GM19372 (cell line): ENCODE measurements at regions not wholly inside any gene's neighbourhood (a gene's known extent, or its start where the extent isn't known, plus 50 kb on each side); places are given as distances from the start of the nearest gene placed in this dataset.
"Not testable (repeated sequence)": the region's sequence is repeated elsewhere in the genome, so short reads cannot be mapped to it uniquely, and the experiment has no call there.

Experiments
- ATAC-seq: cut with Tn5 transposase; IDR thresholded peaks from one replicate; pipeline ENCODE4 v1.9.1; 2021; ENCODE audit warnings: mild to moderate bottlenecking, low read depth, moderate library complexity; ENCODE audit not compliant: unreplicated experiment

GRCh38 chr10:90007226-90007625 is 305.8 kb downstream of the KIF20B start:
- no peak for ATAC-seq

GRCh38 chr10:90011281-90011680 is 309.9 kb downstream of the KIF20B start:
- ATAC-seq, result not testable (repeated sequence)

DNA sequence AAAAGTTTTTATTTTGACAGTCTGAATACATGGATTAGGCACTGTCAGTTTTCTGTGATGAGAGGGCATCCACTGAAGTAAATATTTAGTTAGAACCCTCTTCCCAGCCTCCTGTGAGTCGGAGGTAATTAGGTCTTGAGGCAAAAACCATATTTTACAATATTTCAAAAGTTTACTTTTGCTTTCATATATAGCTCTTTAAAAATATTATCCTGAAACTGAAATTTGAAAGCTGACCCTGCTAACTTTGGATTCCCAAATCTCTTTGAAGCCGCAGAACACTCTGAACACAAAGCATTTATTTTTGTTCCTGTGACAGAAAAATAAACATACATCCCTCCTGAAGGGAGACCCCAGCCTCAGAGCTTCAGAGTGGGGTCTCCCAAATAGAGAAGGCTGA is 317.4 kb downstream of the KIF20B start:
- no peak for ATAC-seq

DNA sequence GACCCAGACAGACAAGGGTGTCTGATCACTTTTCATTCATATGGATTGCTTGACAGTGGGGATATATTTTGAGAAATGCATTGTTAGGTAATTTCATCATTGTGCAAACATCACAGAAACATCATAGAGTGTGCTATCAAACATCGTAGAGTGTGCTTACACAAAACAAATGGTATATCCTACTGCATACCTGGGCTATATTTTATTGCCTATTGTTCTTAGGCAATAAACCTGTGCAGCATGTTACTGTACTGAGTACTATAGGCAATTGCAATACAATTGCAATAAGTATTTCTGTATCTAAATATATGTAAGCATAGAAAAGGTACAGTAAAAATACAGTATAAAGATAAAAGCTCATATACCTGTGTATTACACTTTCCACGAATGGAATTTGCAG is 319.1 kb downstream of the KIF20B start:
- ATAC-seq, result no peak

- ATAC-seq, result no peak
Measured at GRCh38 chr10:90023950-90024349, 322.6 kb downstream of the KIF20B start.

DNA sequence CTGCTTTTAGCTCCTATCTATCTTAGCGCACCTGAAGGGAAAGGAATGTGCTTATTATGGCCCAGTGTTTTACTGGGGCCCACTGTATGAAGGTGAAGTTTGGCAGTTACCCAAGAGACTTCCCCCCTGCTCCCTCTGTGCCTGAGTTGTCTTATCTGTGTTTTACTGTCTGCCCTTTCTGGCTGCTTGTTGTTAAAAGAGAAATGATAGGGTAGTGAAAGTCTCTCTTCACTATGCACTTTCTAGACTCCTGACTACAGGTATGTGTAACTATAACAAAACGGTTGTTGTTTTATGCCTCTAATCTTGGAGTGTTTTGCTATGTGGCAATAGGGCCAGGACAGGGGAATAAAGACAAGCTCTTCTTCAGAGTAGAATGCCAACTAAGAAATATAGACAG is 326.9 kb downstream of the KIF20B start:
- no peak for ATAC-seq

GRCh38 chr10:90031776-90032175 is 330.4 kb downstream of the KIF20B start:
- no peak for ATAC-seq

GRCh38 chr10:90032519-90032918 is 331.1 kb downstream of the KIF20B start:
- ATAC-seq, result no peak

DNA sequence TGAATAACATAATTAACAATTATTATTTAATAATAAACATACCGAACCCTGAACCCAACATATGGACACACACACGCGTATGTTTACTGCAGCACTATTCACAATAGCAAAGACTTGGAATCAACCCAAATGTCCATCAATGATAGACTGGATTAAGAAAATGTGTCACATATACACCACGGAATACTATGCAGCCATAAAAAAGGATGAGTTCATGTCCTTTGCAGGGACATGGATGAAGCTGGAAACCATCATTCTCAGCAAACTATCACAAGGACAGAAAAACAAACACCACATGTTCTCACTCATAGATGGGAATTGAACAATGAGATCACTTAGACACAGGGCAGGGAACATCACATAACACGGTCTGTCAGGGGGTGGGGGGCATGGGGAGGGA is 333.5 kb downstream of the KIF20B start:
- not testable (repeated sequence) for ATAC-seq

GRCh38 chr10:90041585-90041984 is 340.2 kb downstream of the KIF20B start:
- no peak for ATAC-seq

GRCh38 chr10:90042075-90042474 is 340.7 kb downstream of the KIF20B start:
- ATAC-seq, result no peak

DNA sequence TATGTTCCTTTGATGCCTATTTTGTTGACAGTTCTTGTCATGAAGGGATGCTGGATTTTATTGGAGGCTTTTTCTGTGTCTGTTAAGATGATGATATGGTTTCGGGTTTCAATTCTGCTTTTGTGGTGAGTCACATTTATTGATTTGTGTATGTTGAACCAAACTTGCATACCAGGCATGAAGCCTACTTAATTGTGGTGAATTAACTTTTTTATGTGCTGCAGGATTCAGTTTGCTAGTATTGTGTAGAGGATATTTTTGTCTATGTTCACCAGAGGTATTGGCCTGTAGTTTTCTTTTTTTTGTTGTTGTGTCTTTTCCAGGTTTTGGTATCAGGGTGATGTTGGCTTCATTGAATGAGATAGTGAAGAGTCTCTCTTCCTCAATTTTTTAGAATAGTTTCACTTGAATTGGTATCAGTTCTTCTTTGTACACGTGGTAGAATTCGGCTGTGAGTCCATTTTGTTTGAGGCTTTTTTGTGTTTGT is 345.9 kb downstream of the KIF20B start:
- ATAC-seq, result peak; percentile 69

DNA sequence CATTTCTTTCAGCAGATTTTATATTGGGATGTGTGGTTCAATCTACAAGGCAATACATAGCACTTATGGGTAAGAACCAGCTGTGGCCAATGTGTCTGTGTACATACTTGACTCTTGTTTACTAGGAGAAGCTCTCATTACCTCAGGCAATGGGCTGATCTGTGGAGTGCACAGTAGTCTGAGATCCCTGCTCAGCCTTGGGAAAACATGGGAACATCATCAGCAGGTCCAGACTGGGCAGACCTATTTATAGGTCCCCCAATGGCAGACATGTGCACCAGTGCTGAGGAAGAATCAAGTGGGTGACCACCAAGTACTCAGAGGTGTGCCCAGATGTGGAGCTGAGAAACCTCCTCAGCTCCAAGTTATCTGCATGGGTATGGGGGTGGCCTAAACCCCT is 349.7 kb downstream of the KIF20B start:
- ATAC-seq, result no peak

DNA sequence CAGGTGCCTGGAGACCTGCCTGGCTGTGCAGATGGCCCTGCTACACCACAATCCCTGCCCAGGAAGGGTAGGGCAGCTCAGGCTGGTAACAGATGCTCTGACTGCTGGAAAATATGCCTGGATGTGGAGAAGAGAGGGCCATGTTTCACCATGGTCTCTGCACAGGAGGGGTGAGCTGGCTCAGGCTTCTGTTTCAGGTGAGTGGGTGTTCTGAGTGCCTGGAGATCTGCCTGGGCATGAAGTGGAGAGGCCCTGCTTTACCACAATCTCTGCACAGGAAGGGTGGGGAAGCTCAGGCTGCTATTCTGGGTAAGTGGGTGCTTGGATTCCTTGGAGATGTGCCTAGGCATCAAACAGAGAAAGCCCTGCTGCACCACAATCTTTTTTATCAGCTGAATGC is 350.1 kb downstream of the KIF20B start:
- ATAC-seq, result peak; percentile 33

- no peak for ATAC-seq
Measured at GRCh38 chr10:90062786-90063185, 361.4 kb downstream of the KIF20B start.

GRCh38 chr10:90064295-90064694 is 362.9 kb downstream of the KIF20B start:
- no peak for ATAC-seq

GRCh38 chr10:90066435-90066834 is 365.0 kb downstream of the KIF20B start:
- no peak for ATAC-seq

GRCh38 chr10:90075995-90076394 is 374.6 kb downstream of the KIF20B start:
- ATAC-seq, result no peak

GRCh38 chr10:90079819-90080218 is 378.4 kb downstream of the KIF20B start:
- no peak for ATAC-seq

DNA sequence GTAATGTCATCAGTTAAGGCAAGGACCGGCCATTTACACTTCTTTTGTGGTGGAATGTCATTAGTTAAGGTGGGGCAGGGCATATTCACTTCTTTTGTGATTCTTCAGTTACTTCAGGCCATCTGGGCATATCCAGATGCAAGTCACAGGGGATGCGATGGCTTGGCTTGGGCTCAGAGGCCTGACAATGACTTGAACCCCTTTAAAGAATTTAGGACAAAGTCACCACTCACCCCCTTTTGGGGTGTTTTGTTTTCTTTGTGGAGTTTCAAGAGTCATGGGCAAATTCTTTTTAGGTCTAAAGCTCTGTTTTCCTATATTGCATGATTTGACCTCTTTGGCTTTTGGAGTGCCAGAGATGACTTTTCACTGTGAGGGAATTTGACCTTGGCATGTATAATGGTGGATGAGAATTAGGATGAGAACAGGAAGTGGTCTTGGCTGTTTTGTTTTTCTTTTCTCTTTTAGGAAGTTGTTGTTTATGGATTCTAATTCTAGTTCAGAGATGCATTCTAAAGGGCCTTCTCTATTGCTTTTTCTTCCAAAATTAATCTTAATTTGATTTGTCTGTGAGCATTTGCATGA is 385.3 kb downstream of the KIF20B start:
- ATAC-seq, result not testable (repeated sequence)

DNA sequence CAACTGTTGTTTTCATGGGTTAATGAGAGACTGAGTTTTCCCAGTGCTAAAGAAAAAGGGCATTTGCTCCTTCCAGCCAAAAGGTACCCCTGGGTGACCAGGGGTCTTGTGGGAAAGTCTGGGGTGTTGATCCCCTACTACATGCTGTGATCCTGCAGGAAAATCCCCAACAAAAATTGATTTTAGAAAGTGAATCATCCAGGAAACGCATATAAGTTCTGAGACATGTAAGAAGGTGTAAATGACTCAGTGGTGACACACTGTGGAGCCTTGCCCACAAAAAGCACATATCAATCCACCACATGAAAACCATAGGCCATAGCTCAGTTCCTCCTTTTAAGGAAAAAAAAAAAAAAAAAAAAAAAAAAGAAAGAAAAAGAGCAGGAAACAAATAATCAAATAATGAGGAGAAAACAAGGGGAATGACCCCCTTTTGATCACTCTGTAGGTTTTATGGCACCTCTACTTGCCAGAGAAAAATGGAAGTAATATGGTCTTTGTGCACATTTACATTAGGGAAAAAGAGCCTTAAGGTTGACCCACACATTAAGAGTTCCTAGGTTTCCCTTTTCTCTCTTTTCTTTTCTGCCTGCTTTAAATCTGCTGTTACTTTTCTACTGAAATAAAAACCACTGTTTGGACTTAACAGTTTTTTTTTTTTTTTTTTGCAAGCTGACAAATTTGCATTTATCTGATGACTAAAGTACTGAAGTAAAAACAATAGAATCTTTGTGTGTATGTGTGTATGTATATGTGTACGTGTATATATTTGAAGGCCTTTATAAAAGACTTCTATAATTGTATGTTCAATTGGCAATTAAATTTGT is 386.0 kb downstream of the KIF20B start:
- peak; percentile 94 for ATAC-seq

DNA sequence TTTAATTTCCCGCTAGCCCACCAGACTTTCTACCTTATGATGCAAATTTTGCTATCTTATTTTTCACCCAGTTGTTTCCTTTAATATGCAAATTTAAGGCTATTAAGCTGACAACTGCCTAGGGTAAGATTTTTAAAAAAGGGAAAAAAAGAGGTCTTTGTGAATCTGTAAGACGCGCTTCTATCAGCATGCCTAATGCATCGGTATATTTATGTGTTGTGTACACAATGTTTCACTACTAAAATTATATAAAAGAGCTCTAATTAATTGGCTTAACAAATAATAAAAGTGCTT is 386.6 kb downstream of the KIF20B start:
- ATAC-seq, result no peak
